GM18507 (cell line): ENCODE measurements at regions not wholly inside any gene's neighbourhood (a gene's known extent, or its start where the extent isn't known, plus 50 kb on each side); places are given as distances from the start of the nearest gene placed in this dataset.
"Not testable (repeated sequence)": the region's sequence is repeated elsewhere in the genome, so short reads cannot be mapped to it uniquely, and the experiment has no call there.

Experiments
- DNase-seq: peaks from one replicate; pipeline ENCODE4 v3.0.0; 2011; ENCODE audit warnings: low read depth; ENCODE audit not compliant: insufficient read length; ENCODE audit errors: extremely low spot score
- FAIRE-seq: peaks from 2 replicates; lab custom pipeline; 2011; peaks lifted over from hg19 to GRCh38; lab: Jason Lieb, UNC

DNA sequence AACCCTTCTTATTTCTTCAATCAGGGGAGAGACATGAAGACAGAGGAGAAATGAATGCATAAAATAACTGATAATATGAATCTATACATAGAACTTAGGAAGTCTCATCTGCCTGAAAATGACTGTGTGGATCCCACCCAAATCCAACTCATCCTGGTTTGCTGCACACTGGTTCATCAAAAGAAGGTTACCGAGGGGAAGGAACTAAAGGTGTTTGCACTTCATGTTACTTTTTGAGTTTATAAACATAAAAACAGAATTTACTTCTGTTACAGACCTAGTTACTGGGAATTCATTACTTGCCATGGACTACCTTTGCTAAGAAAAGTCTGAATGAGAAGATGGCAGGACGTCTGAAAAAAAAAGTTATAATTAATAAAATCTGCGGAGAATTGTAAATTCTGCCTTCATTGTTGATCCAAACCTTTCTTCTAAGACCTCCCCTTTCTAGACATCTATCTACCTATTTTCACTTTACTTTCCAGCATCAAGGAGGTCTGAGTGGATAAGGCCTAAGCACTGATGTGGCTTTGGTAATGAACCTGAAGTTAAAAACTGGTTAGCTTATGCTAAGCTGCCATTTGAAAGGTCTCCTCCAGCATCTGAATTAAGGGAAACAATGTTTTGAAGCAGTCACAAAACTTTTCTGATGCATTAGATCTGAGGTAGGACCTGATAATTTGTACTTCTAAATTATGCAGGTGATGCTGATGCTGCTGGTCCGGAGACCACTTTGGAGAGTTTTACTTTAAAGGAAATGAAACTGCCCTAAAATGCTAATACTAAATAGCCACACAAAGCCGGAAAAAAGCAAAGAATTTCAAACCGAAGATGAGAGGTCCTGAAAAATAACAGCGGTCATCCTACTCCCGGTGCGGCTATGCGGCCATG lies 84.0 kb downstream of the HFE start:
- DNase-seq (no peak), FAIRE-seq (no peak)

- DNase-seq (no peak), FAIRE-seq (no peak)
These were observed 85.4 kb downstream of the HFE start for GRCh38 chr6:26172608-26172968.

DNA sequence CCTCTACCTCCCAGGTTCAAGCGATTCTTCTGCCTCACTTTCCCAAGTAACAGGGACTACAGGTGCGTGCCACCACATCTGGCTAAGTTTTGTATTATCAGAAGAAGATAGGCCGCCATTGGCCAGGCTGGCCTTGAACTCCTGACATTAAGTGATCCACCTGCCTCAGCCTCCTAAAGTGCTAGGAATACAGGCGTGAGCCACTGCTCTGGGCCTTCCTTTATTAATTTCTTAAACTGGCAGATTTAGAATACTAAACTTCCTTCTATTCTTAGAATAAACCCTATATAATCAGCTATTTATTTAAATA lies 86.6 kb downstream of the HFE start:
- FAIRE-seq = no peak
- DNase-seq = no peak

DNA sequence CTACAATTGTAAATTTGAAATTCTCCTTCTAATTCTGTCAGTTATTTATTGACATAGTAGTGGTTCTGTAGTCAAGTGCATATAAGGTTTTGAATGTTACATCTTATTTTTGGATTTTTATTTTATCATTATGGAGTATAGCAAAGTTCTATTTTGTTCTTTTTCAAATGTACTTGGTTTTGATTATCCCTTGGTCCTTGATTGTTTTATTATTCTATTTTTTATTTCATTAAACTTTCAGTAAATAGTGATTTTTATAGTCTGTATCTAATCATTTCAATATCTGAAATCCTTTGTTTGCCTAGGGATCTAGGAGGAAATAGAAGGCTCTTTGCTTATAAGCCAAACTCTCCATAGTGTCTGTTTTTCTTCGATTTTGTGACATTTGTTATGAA lies 87.8 kb downstream of the HFE start:
- no peak for FAIRE-seq
- no peak for DNase-seq

DNA sequence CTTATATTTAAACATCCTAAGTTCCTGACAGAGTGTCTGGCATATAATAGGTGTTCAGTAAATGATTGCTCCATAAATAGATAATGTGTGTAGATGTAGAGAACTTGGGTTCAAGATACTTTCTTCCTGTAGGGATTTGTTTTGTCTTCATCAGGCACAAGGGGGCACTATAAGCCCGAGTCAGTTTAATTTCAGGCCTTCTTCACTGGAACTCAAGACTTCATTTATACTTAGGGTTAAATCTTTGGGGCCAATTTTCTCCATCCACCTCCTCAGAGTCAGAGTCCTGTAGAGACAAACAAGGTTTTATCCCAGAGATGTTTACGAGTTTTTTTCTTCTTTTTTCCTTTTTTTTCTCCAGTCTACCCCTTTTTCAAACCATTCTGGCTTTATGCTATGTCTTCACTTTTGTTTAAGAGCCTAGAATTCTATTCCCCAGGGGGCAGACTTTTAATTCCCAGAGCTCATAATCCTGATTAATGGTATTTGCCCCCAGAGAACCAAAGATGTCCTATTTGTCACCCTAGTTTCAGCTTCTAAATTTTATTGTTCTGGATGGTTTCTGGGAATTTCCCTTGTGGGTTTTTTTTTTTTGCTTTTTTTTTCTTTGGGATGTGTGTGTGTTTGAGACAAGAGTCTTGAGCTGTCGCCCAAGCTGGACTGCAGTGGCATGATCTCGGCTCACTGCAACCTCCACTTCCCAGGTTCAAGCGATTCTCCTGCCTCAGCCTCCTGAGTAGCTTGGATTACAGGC lies 88.4 kb downstream of the HFE start:
- DNase-seq = no peak
- peak; percentile 87 for FAIRE-seq

DNA sequence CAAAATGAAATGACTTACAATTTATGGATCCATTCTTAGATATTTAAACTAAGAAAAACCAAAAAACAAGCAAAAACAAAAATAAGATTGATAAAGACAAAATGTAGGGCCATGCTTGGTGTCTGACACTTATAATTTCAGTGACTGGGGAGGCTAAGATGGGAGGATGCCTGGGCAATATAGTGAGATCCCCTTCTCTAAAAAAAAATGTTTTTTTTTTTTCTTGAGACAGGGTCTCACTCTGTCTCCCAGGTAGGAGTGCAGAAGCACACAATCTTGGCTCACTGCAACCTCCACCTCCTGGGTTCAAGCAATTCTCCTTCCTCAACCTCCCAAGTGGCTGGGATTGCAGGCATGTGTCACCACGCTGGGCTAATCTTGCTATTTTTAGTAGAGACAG lies 92.4 kb downstream of the HFE start:
- FAIRE-seq = no peak
- no peak for DNase-seq

- no peak for DNase-seq
These were observed 93.1 kb downstream of the HFE start for GRCh38 chr6:26180346-26180745.

GRCh38 chr6:26183237-26183580 lies 96.0 kb downstream of the HFE start:
- FAIRE-seq (no peak), DNase-seq (no peak)

More at GRCh38 chr6:26180346-26180745, 93.1 kb downstream of the HFE start:
- FAIRE-seq = no peak

DNA sequence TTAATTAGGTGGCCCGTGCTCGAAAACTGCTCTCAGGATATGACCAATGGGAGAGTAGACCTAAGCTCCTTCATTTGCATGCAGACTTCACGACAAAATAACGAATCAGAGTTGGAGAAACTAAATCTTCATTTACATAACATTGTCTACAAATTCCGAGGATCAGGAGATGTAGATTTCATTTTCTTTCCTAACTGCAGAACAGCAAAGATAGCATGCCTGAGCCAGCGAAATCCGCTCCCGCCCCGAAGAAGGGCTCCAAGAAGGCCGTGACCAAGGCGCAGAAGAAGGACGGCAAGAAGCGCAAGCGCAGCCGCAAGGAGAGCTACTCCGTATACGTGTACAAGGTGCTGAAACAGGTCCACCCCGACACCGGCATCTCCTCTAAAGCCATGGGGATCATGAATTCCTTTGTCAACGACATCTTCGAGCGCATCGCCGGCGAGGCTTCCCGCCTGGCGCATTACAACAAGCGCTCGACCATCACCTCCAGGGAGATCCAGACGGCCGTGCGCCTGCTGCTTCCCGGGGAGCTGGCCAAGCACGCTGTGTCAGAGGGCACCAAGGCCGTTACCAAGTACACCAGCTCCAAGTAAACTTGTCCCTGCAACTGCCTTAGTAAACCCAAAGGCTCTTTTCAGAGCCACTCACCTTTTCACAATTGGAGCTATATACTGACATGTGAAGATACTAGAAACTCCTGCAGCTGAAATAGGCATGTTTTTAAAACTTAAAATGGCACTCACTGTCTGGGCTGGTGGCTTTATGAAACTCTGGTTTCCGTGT lies 96.5 kb downstream of the HFE start:
- DNase-seq (no peak), FAIRE-seq (peak; percentile 81)

GRCh38 chr6:26184367-26184891 lies 97.2 kb downstream of the HFE start:
- peak; percentile 45 for FAIRE-seq
- no peak for DNase-seq

DNA sequence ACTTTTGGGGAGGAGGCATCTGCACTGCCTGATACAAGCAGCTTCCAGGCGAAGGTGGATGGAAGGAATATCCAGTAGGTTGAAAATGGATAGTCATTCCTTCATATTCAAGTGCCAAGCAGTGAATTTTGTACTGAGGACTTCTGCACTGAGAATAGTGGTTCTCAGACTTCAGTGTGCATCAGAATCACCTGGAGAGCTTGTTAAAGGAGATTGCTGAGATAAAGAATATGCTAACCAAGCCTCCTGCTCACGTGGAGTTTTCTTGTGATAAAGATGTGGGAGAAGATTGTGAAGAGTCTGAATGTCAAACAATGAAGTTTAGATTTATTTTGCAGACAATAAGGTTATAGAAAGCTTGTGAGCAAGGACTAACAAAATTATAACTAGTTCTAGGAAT lies 97.8 kb downstream of the HFE start:
- DNase-seq (no peak), FAIRE-seq (no peak)

DNA sequence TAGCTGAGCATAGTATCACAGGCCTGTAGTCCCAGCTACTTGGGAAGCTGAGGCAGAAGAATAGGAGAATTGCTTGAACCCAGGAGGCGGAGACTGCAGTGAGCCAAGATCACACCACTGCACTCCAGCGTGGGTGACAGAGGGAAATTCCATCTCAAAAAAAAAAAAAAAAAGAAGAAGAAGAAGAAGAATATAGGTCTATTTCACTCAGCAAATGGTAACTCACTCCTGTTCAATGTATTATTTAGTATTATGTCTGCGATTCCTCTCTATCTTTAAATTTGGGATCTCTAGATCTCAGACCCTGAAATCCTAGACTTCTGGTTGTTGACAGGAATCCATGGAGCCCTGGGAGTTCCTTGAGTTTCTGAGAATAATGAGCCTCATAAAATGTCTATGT lies 98.6 kb downstream of the HFE start:
- no peak for FAIRE-seq
- no peak for DNase-seq

- FAIRE-seq (no peak), DNase-seq (no peak)
These were observed 99.4 kb downstream of the HFE start for GRCh38 chr6:26186652-26187051.

DNA sequence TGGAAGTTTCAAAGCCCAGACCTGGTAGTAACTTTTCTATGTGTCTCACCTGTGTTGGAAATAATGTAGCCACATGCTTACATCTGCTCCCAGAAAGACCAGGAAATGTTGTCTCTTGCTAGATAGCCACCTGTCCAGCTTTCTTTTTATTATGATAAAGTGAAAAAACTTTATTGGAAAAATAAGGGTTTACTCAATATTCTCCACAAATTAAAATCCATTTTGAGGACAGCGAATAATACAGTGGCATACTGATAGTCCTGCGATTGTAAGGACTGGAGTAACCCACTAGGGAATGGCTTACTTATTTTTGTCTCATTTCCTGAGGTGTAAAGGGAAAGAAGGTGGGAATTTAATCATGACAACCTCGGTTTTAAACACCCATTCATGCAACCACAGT lies 100.1 kb downstream of the HFE start:
- no peak for FAIRE-seq
- no peak for DNase-seq

- FAIRE-seq = no peak
- DNase-seq = no peak
These were observed 100.9 kb downstream of the HFE start for GRCh38 chr6:26187981-26188635.

DNA sequence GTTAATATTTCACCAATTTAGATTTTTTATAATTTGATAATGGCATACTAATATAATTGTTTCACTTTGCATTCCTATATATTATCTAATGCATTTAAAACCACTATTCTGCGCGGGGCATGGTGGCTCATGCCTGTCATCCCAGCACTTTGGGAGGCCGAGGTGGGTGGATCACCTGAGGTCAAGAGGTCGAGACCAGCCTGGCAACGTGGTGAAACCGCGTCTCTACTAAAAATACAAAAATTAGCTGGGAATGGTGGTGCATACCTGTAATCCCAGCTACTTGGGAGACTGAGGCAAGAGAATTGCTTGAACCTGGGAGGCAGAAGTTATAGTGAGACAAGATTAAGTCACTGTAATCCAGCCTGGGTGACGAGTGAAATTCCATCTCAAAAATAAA lies 104.3 kb downstream of the HFE start:
- not testable (repeated sequence) for DNase-seq, FAIRE-seq

DNA sequence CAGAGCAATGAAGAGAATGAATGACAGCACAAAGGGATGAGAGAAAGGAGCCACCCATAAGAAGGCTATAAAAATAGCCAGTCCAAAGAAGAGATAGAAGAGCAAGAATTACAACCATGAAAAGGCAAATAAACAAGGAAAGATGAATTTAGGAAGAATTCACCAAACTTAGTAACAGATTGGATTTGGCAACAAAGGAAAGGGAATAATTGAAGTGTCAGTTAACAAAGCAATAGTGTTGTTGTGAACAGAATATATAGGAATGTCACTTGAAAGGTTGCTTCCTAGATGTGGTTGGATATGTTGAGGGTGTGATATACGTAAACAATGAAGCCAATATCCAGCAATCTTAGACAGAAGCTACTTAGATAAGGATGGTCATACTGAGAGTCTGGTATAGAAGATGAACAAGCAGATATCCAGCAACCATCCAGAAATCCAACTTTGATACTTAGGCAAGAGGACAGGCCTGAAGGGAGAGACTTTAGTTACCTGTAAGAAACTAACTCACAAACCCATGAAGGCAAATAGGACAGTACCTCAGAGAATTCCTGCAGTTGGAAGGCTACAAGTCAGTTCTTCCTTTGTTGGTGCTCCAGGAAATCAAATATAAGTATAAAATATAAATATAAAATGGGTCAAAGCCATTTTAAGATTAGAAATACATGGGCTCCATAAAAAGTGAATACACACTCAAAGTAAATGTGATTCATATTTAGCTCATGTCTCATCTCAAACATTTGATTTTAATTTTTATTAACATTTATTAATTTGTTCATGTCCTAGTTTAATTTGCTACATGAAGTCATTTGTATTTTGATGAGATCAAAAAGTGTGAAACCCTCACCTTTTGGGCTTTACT lies 106.5 kb downstream of the HFE start:
- no peak for FAIRE-seq
- DNase-seq = no peak

GRCh38 chr6:26194329-26194701 lies 107.1 kb downstream of the HFE start:
- DNase-seq (no peak), FAIRE-seq (no peak)

DNA sequence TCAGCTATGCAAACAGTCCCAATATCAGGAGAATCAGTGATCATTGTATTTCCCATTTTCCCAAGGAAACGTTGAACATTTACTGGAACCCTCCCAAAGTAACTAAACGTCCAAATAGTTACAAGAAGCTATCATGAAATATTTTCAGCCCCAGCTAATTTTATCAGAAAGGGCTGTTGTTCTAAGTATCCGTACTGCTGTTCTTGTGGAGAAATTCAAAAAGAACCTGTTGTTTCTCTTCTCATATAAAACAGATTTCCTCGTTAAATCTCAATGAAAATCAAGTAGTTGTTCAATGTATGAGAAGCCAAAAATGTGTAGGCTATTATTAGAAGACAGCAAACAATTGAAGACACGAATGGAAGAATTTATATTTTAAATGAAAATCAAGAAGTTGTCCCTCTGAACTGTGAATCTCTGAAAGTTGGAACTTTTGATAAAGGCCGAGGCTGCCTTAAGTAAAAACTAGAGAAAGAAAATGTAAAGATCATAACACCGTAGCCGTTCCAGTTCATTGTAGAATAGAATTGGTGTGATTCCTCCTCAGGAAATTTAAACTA lies 107.7 kb downstream of the HFE start:
- FAIRE-seq (no peak), DNase-seq (no peak)
